HEK293 (cell line): ENCODE measurements at regions not wholly inside any gene's neighbourhood (a gene's known extent, or its start where the extent isn't known, plus 50 kb on each side); places are given as distances from the start of the nearest gene placed in this dataset.

ENCODE experiments used
- BCL11A ChIP-seq: fragments of 450-650 bp; formaldehyde crosslinking; IDR thresholded peaks from 2 replicates; pipeline ENCODE4 v1.5.1; 2016; ENCODE audit warnings: low read depth, missing biosample characterization, missing genetic modification characterization
- BCL11B ChIP-seq: fragments of 450-650 bp; formaldehyde crosslinking; IDR thresholded peaks from 2 replicates; pipeline ENCODE4 v1.5.1; 2016; ENCODE audit warnings: low read depth, missing biosample characterization, missing genetic modification characterization
- ELK4 ChIP-seq: IDR thresholded peaks from 2 replicates; pipeline ENCODE4 v1.6.1; 2011; ENCODE audit warnings: mild to moderate bottlenecking, low read depth, low read length, borderline replicate concordance
- KLF17 ChIP-seq: fragments of 450-650 bp; formaldehyde crosslinking; IDR thresholded peaks from 2 replicates; pipeline ENCODE4 v1.5.1; 2016; ENCODE audit warnings: missing biosample characterization, missing genetic modification characterization
- KLF9 ChIP-seq: fragments of 450-650 bp; formaldehyde crosslinking; IDR thresholded peaks from 2 replicates; pipeline ENCODE4 v1.5.1; 2016; ENCODE audit warnings: missing biosample characterization, missing genetic modification characterization, low read depth
- OVOL3 ChIP-seq: fragments of 450-650 bp; formaldehyde crosslinking; IDR thresholded peaks from 2 replicates; pipeline ENCODE4 v1.5.1; 2016; ENCODE audit warnings: missing biosample characterization, missing genetic modification characterization
- SP2 ChIP-seq: fragments of 450-650 bp; formaldehyde crosslinking; IDR thresholded peaks from 2 replicates; pipeline ENCODE4 v1.5.1; 2016; ENCODE audit warnings: missing biosample characterization, missing genetic modification characterization
- ZBTB10 ChIP-seq: fragments of 450-650 bp; formaldehyde crosslinking; IDR thresholded peaks from 2 replicates; pipeline ENCODE4 v1.5.1; 2016; ENCODE audit warnings: missing biosample characterization, missing genetic modification characterization
- ZBTB44 ChIP-seq: fragments of 450-650 bp; IDR thresholded peaks from 2 replicates; pipeline ENCODE4 v1.5.1; 2018; ENCODE audit warnings: missing biosample characterization, mild to moderate bottlenecking, missing genetic modification characterization
- ZBTB48 ChIP-seq: fragments of 450-650 bp; formaldehyde crosslinking; IDR thresholded peaks from 2 replicates; pipeline ENCODE4 v1.5.1; 2016; ENCODE audit warnings: missing biosample characterization, missing genetic modification characterization
- ZBTB6 ChIP-seq: fragments of 450-650 bp; formaldehyde crosslinking; IDR thresholded peaks from 2 replicates; pipeline ENCODE4 v1.5.1; 2017; ENCODE audit warnings: missing biosample characterization, missing genetic modification characterization
- ZBTB7A ChIP-seq: fragments of 450-650 bp; formaldehyde crosslinking; IDR thresholded peaks from 2 replicates; pipeline ENCODE4 v1.5.1; 2016; ENCODE audit warnings: low read depth, missing biosample characterization, missing genetic modification characterization
- ZBTB8A ChIP-seq: fragments of 450-650 bp; formaldehyde crosslinking; IDR thresholded peaks from 2 replicates; pipeline ENCODE4 v1.5.1; 2016; ENCODE audit warnings: missing biosample characterization, missing genetic modification characterization
- ZEB2 ChIP-seq: fragments of 450-650 bp; formaldehyde crosslinking; IDR thresholded peaks from 2 replicates; pipeline ENCODE4 v1.5.1; 2016; ENCODE audit warnings: missing biosample characterization, missing genetic modification characterization
- ZFP41 ChIP-seq: fragments of 450-650 bp; formaldehyde crosslinking; IDR thresholded peaks from 2 replicates; pipeline ENCODE4 v1.5.1; 2016; ENCODE audit warnings: missing biosample characterization, missing genetic modification characterization, borderline replicate concordance
- ZNF16 ChIP-seq: fragments of 450-650 bp; formaldehyde crosslinking; IDR thresholded peaks from 2 replicates; pipeline ENCODE4 v1.5.1; 2016; ENCODE audit warnings: low read depth, missing biosample characterization, missing genetic modification characterization
- ZNF174 ChIP-seq: fragments of 450-650 bp; formaldehyde crosslinking; IDR thresholded peaks from 2 replicates; pipeline ENCODE4 v1.5.0; 2017; ENCODE audit warnings: missing biosample characterization, mild to moderate bottlenecking, missing genetic modification characterization
- ZNF2 ChIP-seq: fragments of 450-650 bp; formaldehyde crosslinking; IDR thresholded peaks from 2 replicates; pipeline ENCODE4 v1.5.1; 2016; ENCODE audit warnings: missing biosample characterization, missing genetic modification characterization
- ZNF239 ChIP-seq: fragments of 450-650 bp; formaldehyde crosslinking; IDR thresholded peaks from 2 replicates; pipeline ENCODE4 v1.5.1; 2016; ENCODE audit warnings: missing biosample characterization, missing genetic modification characterization
- ZNF248 ChIP-seq: fragments of 450-650 bp; formaldehyde crosslinking; IDR thresholded peaks from 2 replicates; pipeline ENCODE4 v1.5.1; 2017; ENCODE audit warnings: missing biosample characterization, missing genetic modification characterization
- ZNF311 ChIP-seq: fragments of 450-650 bp; formaldehyde crosslinking; IDR thresholded peaks from 2 replicates; pipeline ENCODE4 v1.5.1; 2017; ENCODE audit warnings: missing biosample characterization, missing genetic modification characterization, borderline replicate concordance
- ZNF341 ChIP-seq: fragments of 450-650 bp; formaldehyde crosslinking; IDR thresholded peaks from 2 replicates; pipeline ENCODE4; 2016; ENCODE audit warnings: low read depth, missing biosample characterization, missing genetic modification characterization
- ZNF366 ChIP-seq: fragments of 450-650 bp; formaldehyde crosslinking; conservative IDR thresholded peaks from 2 replicates; pipeline ENCODE4 v1.5.1; 2016; ENCODE audit warnings: missing biosample characterization, missing genetic modification characterization
- ZNF391 ChIP-seq: fragments of 450-650 bp; formaldehyde crosslinking; IDR thresholded peaks from 2 replicates; pipeline ENCODE4 v1.5.1; 2016; ENCODE audit warnings: low read depth, missing biosample characterization, missing genetic modification characterization, borderline replicate concordance
- ZNF488 ChIP-seq: fragments of 450-650 bp; formaldehyde crosslinking; IDR thresholded peaks from 2 replicates; pipeline ENCODE4 v1.5.1; 2016; ENCODE audit warnings: missing biosample characterization, missing genetic modification characterization
- ZNF521 ChIP-seq: fragments of 450-650 bp; formaldehyde crosslinking; IDR thresholded peaks from 2 replicates; pipeline ENCODE4 v1.5.1; 2017; ENCODE audit warnings: missing biosample characterization, mild to moderate bottlenecking, missing genetic modification characterization
- ZNF624 ChIP-seq: fragments of 450-650 bp; formaldehyde crosslinking; IDR thresholded peaks from 2 replicates; pipeline ENCODE4 v1.5.1; 2017; ENCODE audit warnings: missing biosample characterization, missing genetic modification characterization
- ZNF654 ChIP-seq: fragments of 450-650 bp; formaldehyde crosslinking; IDR thresholded peaks from 2 replicates; pipeline ENCODE4 v1.5.1; 2016; ENCODE audit warnings: low read depth, missing biosample characterization, missing genetic modification characterization
- ZNF707 ChIP-seq: fragments of 450-650 bp; formaldehyde crosslinking; IDR thresholded peaks from 2 replicates; pipeline ENCODE4 v1.5.1; 2016; ENCODE audit warnings: missing biosample characterization, missing genetic modification characterization
- ZNF76 ChIP-seq: fragments of 450-650 bp; formaldehyde crosslinking; IDR thresholded peaks from 2 replicates; pipeline ENCODE4; 2016; ENCODE audit warnings: low read depth, missing biosample characterization, missing genetic modification characterization, borderline replicate concordance
- ZNF777 ChIP-seq: fragments of 450-650 bp; formaldehyde crosslinking; IDR thresholded peaks from 2 replicates; pipeline ENCODE4 v1.5.1; 2017; ENCODE audit warnings: missing biosample characterization, missing genetic modification characterization, borderline replicate concordance
- ZSCAN16 ChIP-seq: fragments of 450-650 bp; formaldehyde crosslinking; IDR thresholded peaks from 2 replicates; pipeline ENCODE4 v1.5.1; 2016; ENCODE audit warnings: missing biosample characterization, missing genetic modification characterization
- ZSCAN30 ChIP-seq: fragments of 450-650 bp; IDR thresholded peaks from 2 replicates; pipeline ENCODE4 v1.5.1; 2018; ENCODE audit warnings: missing biosample characterization, mild to moderate bottlenecking, missing genetic modification characterization, moderate library complexity

- TF ChIP-seq ZBTB10 (tag by site-specific recombination) (no peak), ZBTB7A (no peak), ZNF707 (tag by site-specific recombination) (no peak), ZSCAN16 (tag by site-specific recombination) (no peak), ZBTB48 (no peak), BCL11A (peak; percentile 63; the same call in 1 of the 2 replicates), ZNF16 (tag by site-specific recombination) (no peak), KLF9 (tag by site-specific recombination) (peak; percentile 50; the same call in 1 of the 2 replicates), ZBTB6 (no peak), ZNF239 (no peak), ZSCAN30 (tag by site-specific recombination) (peak; percentile 98), SP2 (tag by site-specific recombination) (no peak), ZNF488 (tag by site-specific recombination) (no peak), ZNF341 (tag by site-specific recombination) (no peak), ZNF76 (tag by site-specific recombination) (peak; percentile 45; the same call in 1 of the 2 replicates), BCL11B (no peak), ZNF624 (tag by site-specific recombination) (no peak), ZEB2 (tag by site-specific recombination) (peak; percentile 77), ZNF366 (peak; percentile 36; the same call in 1 of the 2 replicates), OVOL3 (tag by site-specific recombination) (no peak), ZNF777 (no peak), ZBTB8A (tag by site-specific recombination) (peak; percentile 97), ELK4 (no peak), ZNF2 (peak; percentile 82), ZNF521 (no peak), ZNF654 (tag by site-specific recombination) (peak; percentile 95), ZBTB44 (tag by site-specific recombination) (peak; percentile 57; the same call in 1 of the 2 replicates), ZNF248 (tag by site-specific recombination) (no peak), KLF17 (peak; percentile 65), ZNF174 (tag by site-specific recombination) (no peak), ZNF391 (tag by site-specific recombination) (no peak), ZFP41 (no peak), ZNF311 (tag by site-specific recombination) (no peak)
These were observed 281.9 kb downstream of the NSG2 start (continued) for GRCh38 chr5:174327317-174327864.
